GM23338 (cell line): ENCODE measurements at regions not wholly inside any gene's neighbourhood (a gene's known extent, or its start where the extent isn't known, plus 50 kb on each side); places are given as distances from the start of the nearest gene placed in this dataset.

Experiments used
- ATAC-seq: fragments of 200-7000 bp; cut with Tn5 transposase; 3 replicates; pipeline ENCODE4 v1.9.1; 2020
- DNase-seq: peaks from one replicate; pipeline ENCODE4 v3.0.0-alpha.2; 2015; ENCODE audit warnings: low spot score
- H2AFZ ChIP-seq: fragments of 200-600 bp; sonication (generic); 2 replicates; pipeline ENCODE4 v1.8.0; 2016; ENCODE audit warnings: antibody characterized with exemption, mild to moderate bottlenecking, moderate library complexity
- H3F3A ChIP-seq: fragments of 200-600 bp; sonication (generic); replicated peaks from 2 replicates; pipeline ENCODE4 v1.8.0; 2017; ENCODE audit warnings: antibody characterized with exemption, mixed run types, low read depth
- H3K27ac ChIP-seq: fragments of 200-600 bp; sonication (generic); 2 replicates; pipeline ENCODE4 v1.6.1; 2016; ENCODE audit warnings: low read depth
- H3K27me3 ChIP-seq: fragments of 200-600 bp; sonication (generic); 2 replicates; pipeline ENCODE4 v1.8.0; 2016; ENCODE audit warnings: mild to moderate bottlenecking, mixed run types, moderate library complexity; ENCODE audit not compliant: insufficient read depth
- H3K36me3 ChIP-seq: fragments of 200-600 bp; sonication (generic); 2 replicates; pipeline ENCODE4 v1.8.0; 2016; ENCODE audit warnings: mild to moderate bottlenecking; ENCODE audit not compliant: insufficient read depth
- H3K4me1 ChIP-seq: fragments of 200-600 bp; sonication (generic); 2 replicates; pipeline ENCODE4 v1.8.0; 2016; ENCODE audit warnings: mild to moderate bottlenecking, moderate library complexity; ENCODE audit not compliant: insufficient read depth
- H3K4me2 ChIP-seq: fragments of 200-600 bp; sonication (generic); 2 replicates; pipeline ENCODE4 v1.7.1; 2017; ENCODE audit warnings: mixed run types
- H3K4me3 ChIP-seq: fragments of 200-600 bp; sonication (generic); 2 replicates; pipeline ENCODE4 v1.6.1; 2016; ENCODE audit warnings: mixed run types
- H3K79me2 ChIP-seq: fragments of 200-600 bp; sonication (generic); replicated peaks from 2 replicates; pipeline ENCODE4 v1.8.0; 2017; ENCODE audit warnings: mild to moderate bottlenecking; ENCODE audit not compliant: insufficient read depth
- H3K9me2 ChIP-seq: fragments of 200-600 bp; sonication (generic); 2 replicates; pipeline ENCODE4 v1.8.0; 2017; ENCODE audit not compliant: insufficient read depth
- H4K20me1 ChIP-seq: fragments of 200-600 bp; sonication (generic); replicated peaks from 2 replicates; pipeline ENCODE4 v1.8.0; 2017; ENCODE audit warnings: mild to moderate bottlenecking; ENCODE audit not compliant: insufficient read depth
- H3K27ac Mint-ChIP-seq: 2 replicates; pipeline ENCODE4 v1.8.0; 2020; ENCODE audit warnings: inconsistent platforms, mild to moderate bottlenecking, moderate library complexity, mixed read lengths
- H3K27me3 Mint-ChIP-seq: 3 replicates; pipeline ENCODE4 v1.8.0; 2022; ENCODE audit warnings: low read depth, mild to moderate bottlenecking, moderate library complexity, mixed read lengths, inconsistent platforms; ENCODE audit not compliant: insufficient read depth, poor library complexity
- H3K36me3 Mint-ChIP-seq: 3 replicates; pipeline ENCODE4 v1.8.0; 2021; ENCODE audit warnings: low read depth, mild to moderate bottlenecking, inconsistent platforms, moderate library complexity, mixed read lengths
- H3K4me1 Mint-ChIP-seq: 3 replicates; pipeline ENCODE4 v1.8.0; 2020; ENCODE audit warnings: mild to moderate bottlenecking, inconsistent platforms, mixed read lengths
- H3K4me3 Mint-ChIP-seq: 3 replicates; pipeline ENCODE4 v1.8.0; 2021; ENCODE audit warnings: moderate library complexity, mild to moderate bottlenecking, inconsistent platforms, mixed read lengths
- H3K9me3 Mint-ChIP-seq: 3 replicates; pipeline ENCODE4 v1.8.0; 2020; ENCODE audit warnings: moderate library complexity, mild to moderate bottlenecking, inconsistent platforms, mixed read lengths
- CREB1 ChIP-seq: fragments of 250-450 bp; sonication (Bioruptor Pico); IDR thresholded peaks from 2 replicates; pipeline ENCODE4 v1.5.0; 2020; ENCODE audit warnings: low read depth, mild to moderate bottlenecking, moderate library complexity
- EZH2 ChIP-seq: fragments of 200-600 bp; sonication (generic); IDR thresholded peaks from one replicate; pipeline ENCODE4 v1.8.0; 2017; ENCODE audit warnings: antibody characterized with exemption, mild to moderate bottlenecking, low read depth; ENCODE audit not compliant: unreplicated experiment
- EZH2phosphoT487 ChIP-seq: fragments of 200-600 bp; sonication (generic); IDR thresholded peaks from one replicate; pipeline ENCODE4 v1.8.1; 2018; ENCODE audit warnings: antibody characterized with exemption; ENCODE audit not compliant: unreplicated experiment
- JUNB ChIP-seq: IDR thresholded peaks from one replicate; pipeline ENCODE4 v1.6.1; 2016; ENCODE audit warnings: antibody characterized with exemption; ENCODE audit not compliant: unreplicated experiment
- NANOG ChIP-seq: IDR thresholded peaks from 2 replicates; pipeline ENCODE4 v1.6.1; 2016; ENCODE audit warnings: antibody characterized with exemption, borderline replicate concordance
- POLR2AphosphoS5 ChIP-seq: IDR thresholded peaks from 2 replicates; pipeline ENCODE4 v1.6.1; 2016; ENCODE audit warnings: antibody characterized with exemption, low read depth
- REST ChIP-seq: IDR thresholded peaks from one replicate; pipeline ENCODE4 v1.6.1; 2018; ENCODE audit warnings: antibody characterized with exemption; ENCODE audit not compliant: unreplicated experiment
- STAT1 ChIP-seq: IDR thresholded peaks from one replicate; pipeline ENCODE4 v1.6.1; 2016; ENCODE audit warnings: antibody characterized with exemption; ENCODE audit not compliant: unreplicated experiment
- ZNF114 ChIP-seq: fragments of 250-450 bp; sonication (Bioruptor Pico); IDR thresholded peaks from 2 replicates; pipeline ENCODE4 v1.5.0; 2020; ENCODE audit warnings: mild to moderate bottlenecking, moderate library complexity
- ZNF331 ChIP-seq: fragments of 250-450 bp; sonication (Bioruptor Pico); IDR thresholded peaks from 2 replicates; pipeline ENCODE4 v1.5.0; 2020; ENCODE audit warnings: low read depth, mild to moderate bottlenecking, moderate library complexity
- TF ChIP-seq, protein P1 (sequence below): IDR thresholded peaks from 2 replicates; pipeline ENCODE4 v1.6.1; 2016; ENCODE audit warnings: antibody characterized with exemption
- TF ChIP-seq, protein P2 (sequence below), 2 experiments: fragments of 200-600 bp in 1 of 2; sonication (generic) in 1 of 2; conservative IDR thresholded peaks; 2 replicates each; pipeline versions ENCODE4 v1.5.1 to v1.6.1; 2016 to 2017; ENCODE audit warnings: antibody characterized with exemption in 2 of 2, low read depth in 2 of 2, mild to moderate bottlenecking in 2 of 2, moderate library complexity in 1 of 2
- TF ChIP-seq, protein P3 (sequence below): fragments of 250-450 bp; sonication (Bioruptor Pico); IDR thresholded peaks from 2 replicates; pipeline ENCODE4 v1.5.0; 2020; ENCODE audit warnings: mild to moderate bottlenecking, moderate library complexity

GRCh38 chr1:29447368-29447767 is 211.0 kb downstream of the PTPRU start:
- H3K27ac ChIP-seq = no peak overlapping the region
- no peaks in the 10 kb centered on the region for H3K79me2 ChIP-seq
- no peak overlapping the region for H3K4me2 ChIP-seq
- H3K9me3 Mint-ChIP-seq = no peaks in the 10 kb centered on the region
- peaks cover 18% of the 10 kb centered on the region for H3K4me1 Mint-ChIP-seq
- DNase-seq = no peak
- no peaks in the 10 kb centered on the region for H3K36me3 Mint-ChIP-seq
- H3K27me3 Mint-ChIP-seq = peaks cover 19% of the 10 kb centered on the region
- no peak overlapping the region for H2AFZ ChIP-seq
- TF ChIP-seq CREB1 = no peak
- TF ChIP-seq REST = no peak
- TF ChIP-seq EZH2 = no peak
- no peak for TF ChIP-seq JUNB
- no peak for TF ChIP-seq STAT1
- TF ChIP-seq, protein P1, sequence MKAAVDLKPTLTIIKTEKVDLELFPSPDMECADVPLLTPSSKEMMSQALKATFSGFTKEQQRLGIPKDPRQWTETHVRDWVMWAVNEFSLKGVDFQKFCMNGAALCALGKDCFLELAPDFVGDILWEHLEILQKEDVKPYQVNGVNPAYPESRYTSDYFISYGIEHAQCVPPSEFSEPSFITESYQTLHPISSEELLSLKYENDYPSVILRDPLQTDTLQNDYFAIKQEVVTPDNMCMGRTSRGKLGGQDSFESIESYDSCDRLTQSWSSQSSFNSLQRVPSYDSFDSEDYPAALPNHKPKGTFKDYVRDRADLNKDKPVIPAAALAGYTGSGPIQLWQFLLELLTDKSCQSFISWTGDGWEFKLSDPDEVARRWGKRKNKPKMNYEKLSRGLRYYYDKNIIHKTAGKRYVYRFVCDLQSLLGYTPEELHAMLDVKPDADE = no peak
- TF ChIP-seq ZNF114 (CRISPR knock-in tag) = no peak
- TF ChIP-seq, protein P2, sequence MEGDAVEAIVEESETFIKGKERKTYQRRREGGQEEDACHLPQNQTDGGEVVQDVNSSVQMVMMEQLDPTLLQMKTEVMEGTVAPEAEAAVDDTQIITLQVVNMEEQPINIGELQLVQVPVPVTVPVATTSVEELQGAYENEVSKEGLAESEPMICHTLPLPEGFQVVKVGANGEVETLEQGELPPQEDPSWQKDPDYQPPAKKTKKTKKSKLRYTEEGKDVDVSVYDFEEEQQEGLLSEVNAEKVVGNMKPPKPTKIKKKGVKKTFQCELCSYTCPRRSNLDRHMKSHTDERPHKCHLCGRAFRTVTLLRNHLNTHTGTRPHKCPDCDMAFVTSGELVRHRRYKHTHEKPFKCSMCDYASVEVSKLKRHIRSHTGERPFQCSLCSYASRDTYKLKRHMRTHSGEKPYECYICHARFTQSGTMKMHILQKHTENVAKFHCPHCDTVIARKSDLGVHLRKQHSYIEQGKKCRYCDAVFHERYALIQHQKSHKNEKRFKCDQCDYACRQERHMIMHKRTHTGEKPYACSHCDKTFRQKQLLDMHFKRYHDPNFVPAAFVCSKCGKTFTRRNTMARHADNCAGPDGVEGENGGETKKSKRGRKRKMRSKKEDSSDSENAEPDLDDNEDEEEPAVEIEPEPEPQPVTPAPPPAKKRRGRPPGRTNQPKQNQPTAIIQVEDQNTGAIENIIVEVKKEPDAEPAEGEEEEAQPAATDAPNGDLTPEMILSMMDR (conservative IDR thresholded peaks at IDR 0.05; ENCODE audit: low read depth in 2 of 2) = no peak
- TF ChIP-seq EZH2phosphoT487 = no peak
- no peak for TF ChIP-seq POLR2AphosphoS5
- no peak for TF ChIP-seq ZNF331 (CRISPR knock-in tag)
- no peak for TF ChIP-seq NANOG
- TF ChIP-seq, protein P3, sequence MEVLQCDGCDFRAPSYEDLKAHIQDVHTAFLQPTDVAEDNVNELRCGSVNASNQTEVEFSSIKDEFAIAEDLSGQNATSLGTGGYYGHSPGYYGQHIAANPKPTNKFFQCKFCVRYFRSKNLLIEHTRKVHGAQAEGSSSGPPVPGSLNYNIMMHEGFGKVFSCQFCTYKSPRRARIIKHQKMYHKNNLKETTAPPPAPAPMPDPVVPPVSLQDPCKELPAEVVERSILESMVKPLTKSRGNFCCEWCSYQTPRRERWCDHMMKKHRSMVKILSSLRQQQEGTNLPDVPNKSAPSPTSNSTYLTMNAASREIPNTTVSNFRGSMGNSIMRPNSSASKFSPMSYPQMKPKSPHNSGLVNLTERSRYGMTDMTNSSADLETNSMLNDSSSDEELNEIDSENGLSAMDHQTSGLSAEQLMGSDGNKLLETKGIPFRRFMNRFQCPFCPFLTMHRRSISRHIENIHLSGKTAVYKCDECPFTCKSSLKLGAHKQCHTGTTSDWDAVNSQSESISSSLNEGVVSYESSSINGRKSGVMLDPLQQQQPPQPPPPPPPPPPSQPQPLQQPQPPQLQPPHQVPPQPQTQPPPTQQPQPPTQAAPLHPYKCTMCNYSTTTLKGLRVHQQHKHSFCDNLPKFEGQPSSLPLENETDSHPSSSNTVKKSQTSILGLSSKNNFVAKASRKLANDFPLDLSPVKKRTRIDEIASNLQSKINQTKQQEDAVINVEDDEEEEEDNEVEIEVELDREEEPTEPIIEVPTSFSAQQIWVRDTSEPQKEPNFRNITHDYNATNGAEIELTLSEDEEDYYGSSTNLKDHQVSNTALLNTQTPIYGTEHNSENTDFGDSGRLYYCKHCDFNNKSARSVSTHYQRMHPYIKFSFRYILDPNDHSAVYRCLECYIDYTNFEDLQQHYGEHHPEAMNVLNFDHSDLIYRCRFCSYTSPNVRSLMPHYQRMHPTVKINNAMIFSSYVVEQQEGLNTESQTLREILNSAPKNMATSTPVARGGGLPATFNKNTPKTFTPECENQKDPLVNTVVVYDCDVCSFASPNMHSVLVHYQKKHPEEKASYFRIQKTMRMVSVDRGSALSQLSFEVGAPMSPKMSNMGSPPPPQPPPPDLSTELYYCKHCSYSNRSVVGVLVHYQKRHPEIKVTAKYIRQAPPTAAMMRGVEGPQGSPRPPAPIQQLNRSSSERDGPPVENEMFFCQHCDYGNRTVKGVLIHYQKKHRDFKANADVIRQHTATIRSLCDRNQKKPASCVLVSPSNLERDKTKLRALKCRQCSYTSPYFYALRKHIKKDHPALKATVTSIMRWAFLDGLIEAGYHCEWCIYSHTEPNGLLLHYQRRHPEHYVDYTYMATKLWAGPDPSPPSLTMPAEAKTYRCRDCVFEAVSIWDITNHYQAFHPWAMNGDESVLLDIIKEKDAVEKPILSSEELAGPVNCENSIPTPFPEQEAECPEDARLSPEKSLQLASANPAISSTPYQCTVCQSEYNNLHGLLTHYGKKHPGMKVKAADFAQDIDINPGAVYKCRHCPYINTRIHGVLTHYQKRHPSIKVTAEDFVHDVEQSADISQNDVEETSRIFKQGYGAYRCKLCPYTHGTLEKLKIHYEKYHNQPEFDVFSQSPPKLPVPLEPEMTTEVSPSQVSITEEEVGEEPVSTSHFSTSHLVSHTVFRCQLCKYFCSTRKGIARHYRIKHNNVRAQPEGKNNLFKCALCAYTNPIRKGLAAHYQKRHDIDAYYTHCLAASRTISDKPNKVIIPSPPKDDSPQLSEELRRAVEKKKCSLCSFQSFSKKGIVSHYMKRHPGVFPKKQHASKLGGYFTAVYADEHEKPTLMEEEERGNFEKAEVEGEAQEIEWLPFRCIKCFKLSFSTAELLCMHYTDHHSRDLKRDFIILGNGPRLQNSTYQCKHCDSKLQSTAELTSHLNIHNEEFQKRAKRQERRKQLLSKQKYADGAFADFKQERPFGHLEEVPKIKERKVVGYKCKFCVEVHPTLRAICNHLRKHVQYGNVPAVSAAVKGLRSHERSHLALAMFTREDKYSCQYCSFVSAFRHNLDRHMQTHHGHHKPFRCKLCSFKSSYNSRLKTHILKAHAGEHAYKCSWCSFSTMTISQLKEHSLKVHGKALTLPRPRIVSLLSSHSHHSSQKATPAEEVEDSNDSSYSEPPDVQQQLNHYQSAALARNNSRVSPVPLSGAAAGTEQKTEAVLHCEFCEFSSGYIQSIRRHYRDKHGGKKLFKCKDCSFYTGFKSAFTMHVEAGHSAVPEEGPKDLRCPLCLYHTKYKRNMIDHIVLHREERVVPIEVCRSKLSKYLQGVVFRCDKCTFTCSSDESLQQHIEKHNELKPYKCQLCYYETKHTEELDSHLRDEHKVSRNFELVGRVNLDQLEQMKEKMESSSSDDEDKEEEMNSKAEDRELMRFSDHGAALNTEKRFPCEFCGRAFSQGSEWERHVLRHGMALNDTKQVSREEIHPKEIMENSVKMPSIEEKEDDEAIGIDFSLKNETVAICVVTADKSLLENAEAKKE (CRISPR knock-in tag) = no peak
- no peaks in the 10 kb centered on the region for H3K27me3 ChIP-seq
- H3K4me1 ChIP-seq = peaks cover 10% of the 10 kb centered on the region
- H3F3A ChIP-seq = no peaks in the 10 kb centered on the region
- H3K4me3 Mint-ChIP-seq = no peak overlapping the region
- no peak for ATAC-seq
- H3K27ac Mint-ChIP-seq = no peak overlapping the region; the same call in 1 of the 2 replicates
- H3K36me3 ChIP-seq = no peaks in the 10 kb centered on the region
- H3K4me3 ChIP-seq = no peak overlapping the region
- H3K9me2 ChIP-seq = no peaks in the 10 kb centered on the region
- no peaks in the 10 kb centered on the region for H4K20me1 ChIP-seq
